ACHN (cell line): ENCODE measurements at regions not wholly inside any gene's neighbourhood (a gene's known extent, or its start where the extent isn't known, plus 50 kb on each side); places are given as distances from the start of the nearest gene placed in this dataset.

Experiments
- DNase-seq: peaks from one replicate; pipeline ENCODE4 v3.0.0-alpha.2; 2015
- in situ Hi-C: cut with HindIII; loops from 2 replicates; pipeline ENCODE4 v1.10.0; 2017; ENCODE audit warnings: low sequenced_read_pairs, low pct_ligation_motif_present, low pct_unique_long_range_greater_than_20kb

DNA sequence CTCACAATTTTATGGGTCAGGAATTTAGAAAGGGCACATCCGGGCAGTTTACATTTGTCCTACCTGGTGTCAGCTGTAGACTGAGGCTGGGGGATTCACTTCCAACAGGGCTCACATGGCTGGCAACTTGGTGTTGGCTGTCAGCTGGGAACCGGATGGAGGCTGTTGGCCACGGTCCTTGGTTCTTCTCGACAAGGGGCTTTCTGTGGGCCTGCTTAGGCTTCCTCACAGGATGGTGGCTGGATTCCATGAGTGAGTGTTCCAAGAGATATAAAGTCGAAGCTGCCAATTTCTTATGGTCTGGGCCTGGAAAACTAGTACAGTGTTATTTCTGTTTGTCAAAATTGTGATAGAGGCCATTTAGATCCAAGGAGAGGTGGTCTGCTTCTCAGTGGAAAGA lies 127.9 kb downstream of the PTCSC3 start:
- in situ Hi-C loops = no loop called here
- no peak for DNase-seq

DNA sequence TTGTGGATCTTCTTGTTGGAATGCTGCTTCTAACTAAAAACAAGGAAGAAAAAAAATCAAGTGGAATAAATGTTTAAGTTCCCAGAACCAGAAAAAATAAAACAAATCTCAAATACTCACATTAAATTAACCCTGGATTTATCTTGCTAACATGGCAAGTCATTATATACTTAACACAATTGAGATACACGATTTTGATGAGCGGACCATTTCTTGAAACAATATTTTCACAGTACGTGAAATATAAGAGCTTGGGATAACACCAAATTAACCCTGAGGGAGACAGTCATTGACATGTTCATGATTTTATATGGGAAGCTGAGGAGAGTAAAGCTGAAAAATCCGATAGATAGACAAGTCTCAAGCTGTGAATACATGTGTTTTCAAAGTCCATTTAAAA lies 128.6 kb downstream of the PTCSC3 start:
- no peak for DNase-seq
- in situ Hi-C loops = no loop called here

GRCh38 chr14:36035675-36036074 lies 140.8 kb downstream of the PTCSC3 start:
- in situ Hi-C loops = no loop called here

GRCh38 chr14:36028665-36029064 lies 147.9 kb downstream of the PTCSC3 start:
- in situ Hi-C loops = no loop called here
- DNase-seq = no peak

More at GRCh38 chr14:36035675-36036074, 140.8 kb downstream of the PTCSC3 start:
- no peak for DNase-seq

DNA sequence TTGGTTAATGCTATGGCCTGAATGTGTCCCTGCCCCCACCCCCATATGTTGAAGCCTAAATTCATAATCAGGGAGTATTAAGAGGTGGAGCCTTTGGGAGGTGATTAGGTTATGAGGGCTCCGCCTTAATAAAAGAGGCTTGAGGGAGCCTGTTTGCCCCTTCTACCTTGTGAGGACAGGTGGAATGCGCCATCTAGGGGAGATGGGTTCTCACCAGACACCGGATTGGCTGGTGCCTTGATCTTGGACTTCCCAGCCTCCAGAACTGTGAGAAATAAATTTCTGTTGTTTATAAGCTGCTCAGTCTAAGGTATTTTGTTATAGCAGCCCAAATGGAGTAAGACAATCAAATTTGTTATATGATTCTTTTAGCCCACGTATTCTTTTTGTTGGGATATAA lies 148.3 kb downstream of the PTCSC3 start:
- in situ Hi-C loops = no loop called here
- DNase-seq = no peak

GRCh38 chr14:36027354-36027753 lies 149.2 kb downstream of the PTCSC3 start:
- in situ Hi-C loops = no loop called here
- no peak for DNase-seq

- DNase-seq = no peak
- in situ Hi-C loops = no loop called here
Measured at GRCh38 chr14:36022765-36023410, 153.6 kb downstream of the PTCSC3 start.

- in situ Hi-C loops = no loop called here
- no peak for DNase-seq
Measured at GRCh38 chr14:36021591-36022320, 154.8 kb downstream of the PTCSC3 start.

DNA sequence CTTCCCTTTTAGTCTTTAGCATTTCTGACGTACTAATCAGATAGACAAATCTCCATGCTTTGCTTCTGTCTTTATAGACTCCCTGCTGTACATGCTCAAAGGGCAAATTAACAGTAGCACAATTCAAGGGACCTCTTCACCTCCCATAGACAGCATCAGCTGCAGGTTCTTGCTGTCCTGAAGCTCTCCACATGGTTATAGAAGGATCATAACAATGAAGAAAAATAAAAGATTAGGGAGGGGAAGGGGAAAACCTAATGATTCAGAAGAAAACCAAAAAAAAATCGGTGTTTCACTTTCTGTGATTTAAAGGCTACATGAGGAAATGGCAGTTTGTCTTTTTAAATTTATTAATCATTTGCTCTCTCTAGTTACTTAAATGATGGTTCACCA lies 155.5 kb downstream of the PTCSC3 start:
- in situ Hi-C loops = no loop called here
- no peak for DNase-seq

DNA sequence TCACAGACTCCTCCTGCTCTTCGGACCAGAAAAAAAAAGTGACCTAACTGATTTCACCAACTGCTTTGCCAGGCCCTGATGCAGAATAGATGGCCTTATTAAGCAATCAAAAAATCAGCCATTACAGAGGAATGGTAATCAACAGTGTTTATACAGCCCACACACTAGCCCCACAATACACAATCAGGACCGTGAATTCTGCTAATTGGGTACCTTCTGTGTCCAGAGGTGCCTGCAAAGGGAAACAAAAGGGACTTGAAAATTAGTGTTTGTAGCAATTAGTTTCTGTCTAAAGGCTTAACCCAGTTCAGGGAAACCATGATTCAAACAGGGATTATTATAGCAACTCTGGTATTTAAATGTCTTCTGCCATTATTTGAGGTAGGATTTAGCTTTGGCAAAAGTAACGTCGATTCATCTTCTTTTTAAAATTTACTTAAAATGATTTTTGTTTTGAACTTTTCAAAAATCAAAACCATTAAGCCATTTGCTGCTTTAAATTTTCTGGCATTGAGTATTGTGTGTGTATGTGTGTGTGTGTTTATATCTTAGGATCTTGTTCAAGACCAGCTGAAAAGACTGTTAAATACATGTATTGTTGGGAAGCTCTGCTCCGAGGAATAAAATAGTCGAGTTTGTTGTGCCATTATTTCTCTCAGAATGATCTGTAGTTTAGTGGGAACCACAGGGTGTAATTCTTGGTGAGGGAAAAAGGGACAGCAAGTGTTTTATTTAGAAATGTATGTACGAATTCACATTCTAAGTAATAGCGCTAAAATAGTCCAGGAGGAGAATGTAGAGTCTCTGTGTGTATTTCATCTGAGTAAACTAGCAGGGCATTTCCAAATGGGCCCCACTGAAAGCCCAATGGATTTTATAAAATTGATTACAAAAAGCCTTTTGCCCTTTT lies 156.1 kb downstream of the PTCSC3 start:
- in situ Hi-C loops = no loop called here
- no peak for DNase-seq

GRCh38 chr14:36019126-36019525 lies 157.4 kb downstream of the PTCSC3 start:
- in situ Hi-C loops = no loop called here
- no peak for DNase-seq

DNA sequence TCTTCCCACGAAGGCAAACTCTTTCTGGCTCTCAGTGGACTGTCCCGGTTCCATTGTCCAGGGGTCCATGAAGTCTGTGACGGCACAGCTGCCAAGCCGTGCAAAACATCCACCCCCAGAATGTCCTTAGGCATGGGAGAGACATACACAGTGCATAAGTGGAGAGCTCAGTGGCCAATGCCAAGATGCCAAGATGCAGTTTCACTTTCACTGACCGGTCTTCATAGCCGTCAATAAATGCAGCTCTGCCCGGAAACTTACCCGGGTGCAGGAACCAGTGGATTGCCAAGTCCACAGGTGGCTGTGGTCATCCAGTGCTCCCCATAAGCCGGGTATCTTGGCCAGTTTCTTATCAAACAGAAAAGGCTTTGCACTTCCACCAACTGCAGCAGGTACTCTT lies 162.3 kb downstream of the PTCSC3 start:
- in situ Hi-C loops = no loop called here
- no peak for DNase-seq

DNA sequence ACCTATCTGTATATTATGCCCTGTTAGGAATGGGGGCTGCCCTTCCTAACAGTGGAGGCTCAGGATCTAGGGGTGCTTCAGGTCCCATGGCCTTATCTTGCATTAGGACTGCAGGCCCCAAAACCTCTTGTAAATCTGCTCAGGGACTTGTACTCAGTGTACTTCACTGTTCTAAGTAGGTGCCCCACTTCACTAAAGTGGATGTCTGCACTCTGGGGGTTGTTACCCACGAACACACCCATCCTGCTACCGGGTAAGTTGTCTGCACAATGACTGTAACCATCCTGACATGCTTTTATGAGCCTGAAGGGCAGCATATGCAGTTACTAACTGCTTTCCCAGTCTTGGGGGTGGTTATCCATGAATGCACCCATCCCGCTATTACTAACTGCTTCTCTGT lies 163.0 kb downstream of the PTCSC3 start:
- no peak for DNase-seq
- in situ Hi-C loops = no loop called here

GRCh38 chr14:36012621-36013020 lies 163.9 kb downstream of the PTCSC3 start:
- no peak for DNase-seq
- in situ Hi-C loops = no loop called here

DNA sequence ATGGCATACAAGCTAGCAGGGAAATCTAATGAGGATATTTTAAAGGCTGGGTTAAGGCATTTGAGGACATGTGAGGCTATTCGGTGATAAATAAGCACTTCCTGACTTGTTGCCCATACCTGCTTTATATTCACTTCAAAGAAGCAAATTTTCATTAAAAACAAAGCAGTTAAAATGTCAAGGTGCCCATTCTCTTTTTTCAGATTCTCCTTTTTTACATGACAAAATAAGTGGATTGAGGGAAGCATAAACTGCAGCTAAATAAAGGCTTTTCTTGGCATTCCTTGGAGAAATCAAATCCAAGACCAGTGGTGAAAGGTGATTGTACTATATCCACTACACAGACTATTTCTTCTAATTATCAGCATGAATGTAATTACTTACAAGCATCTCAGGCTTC lies 166.9 kb downstream of the PTCSC3 start:
- DNase-seq = no peak
- in situ Hi-C loops = no loop called here

- no peak for DNase-seq
- in situ Hi-C loops = no loop called here
Measured at GRCh38 chr14:36006623-36007022, 169.9 kb downstream of the PTCSC3 start.

- in situ Hi-C loops = no loop called here
- no peak for DNase-seq
Measured at GRCh38 chr14:36005670-36006069, 170.9 kb downstream of the PTCSC3 start.

DNA sequence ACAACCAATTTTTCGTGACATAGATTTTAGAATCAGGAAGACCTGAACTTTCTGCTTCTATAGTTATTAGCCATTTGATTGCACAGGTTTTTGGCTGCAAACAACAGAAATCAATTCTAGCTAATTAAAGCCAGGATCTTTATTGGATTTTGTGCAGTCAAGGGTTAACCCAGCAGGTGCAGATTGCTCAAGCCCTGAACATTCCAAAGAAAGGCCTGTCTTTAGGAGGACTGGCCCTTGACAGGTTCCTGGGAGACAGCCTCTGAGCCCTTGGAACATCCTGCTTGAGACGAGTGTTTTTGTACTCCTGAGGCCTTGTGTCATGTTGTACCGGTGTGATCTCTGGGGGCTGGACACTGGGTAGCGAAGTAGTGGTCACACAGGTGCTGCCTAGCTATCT lies 174.6 kb downstream of the PTCSC3 start:
- in situ Hi-C loops = no loop called here
- no peak for DNase-seq

DNA sequence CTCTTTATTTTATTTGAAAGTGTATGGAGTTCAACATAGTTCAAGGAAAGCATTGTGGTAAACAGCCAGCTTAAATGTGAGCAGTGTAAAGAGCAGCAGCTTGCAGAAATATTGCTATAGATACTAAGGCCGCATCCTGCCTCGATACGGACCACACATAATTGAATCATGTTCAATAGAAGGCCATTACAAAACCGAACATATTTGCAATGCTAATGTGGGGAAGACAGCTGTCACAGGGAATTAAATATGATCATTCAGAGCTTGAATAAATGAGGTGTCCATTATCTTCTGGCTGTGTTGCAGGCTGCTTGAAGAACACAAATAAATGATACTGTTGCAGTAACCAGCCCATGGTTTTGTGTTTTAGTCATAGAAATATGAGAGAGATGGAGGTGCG lies 173.2 kb downstream of the BRMS1L start:
- no peak for DNase-seq
- in situ Hi-C loops = no loop called here
